ENCODE measurements at regions not wholly inside any gene's neighbourhood (a gene's known extent, or its start where the extent isn't known, plus 50 kb on each side); places are given as distances from the start of the nearest gene placed in this dataset.

- TF ChIP-seq, protein P1, sequence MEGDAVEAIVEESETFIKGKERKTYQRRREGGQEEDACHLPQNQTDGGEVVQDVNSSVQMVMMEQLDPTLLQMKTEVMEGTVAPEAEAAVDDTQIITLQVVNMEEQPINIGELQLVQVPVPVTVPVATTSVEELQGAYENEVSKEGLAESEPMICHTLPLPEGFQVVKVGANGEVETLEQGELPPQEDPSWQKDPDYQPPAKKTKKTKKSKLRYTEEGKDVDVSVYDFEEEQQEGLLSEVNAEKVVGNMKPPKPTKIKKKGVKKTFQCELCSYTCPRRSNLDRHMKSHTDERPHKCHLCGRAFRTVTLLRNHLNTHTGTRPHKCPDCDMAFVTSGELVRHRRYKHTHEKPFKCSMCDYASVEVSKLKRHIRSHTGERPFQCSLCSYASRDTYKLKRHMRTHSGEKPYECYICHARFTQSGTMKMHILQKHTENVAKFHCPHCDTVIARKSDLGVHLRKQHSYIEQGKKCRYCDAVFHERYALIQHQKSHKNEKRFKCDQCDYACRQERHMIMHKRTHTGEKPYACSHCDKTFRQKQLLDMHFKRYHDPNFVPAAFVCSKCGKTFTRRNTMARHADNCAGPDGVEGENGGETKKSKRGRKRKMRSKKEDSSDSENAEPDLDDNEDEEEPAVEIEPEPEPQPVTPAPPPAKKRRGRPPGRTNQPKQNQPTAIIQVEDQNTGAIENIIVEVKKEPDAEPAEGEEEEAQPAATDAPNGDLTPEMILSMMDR (IDR thresholded peaks at IDR 0.05; ENCODE audit: insufficient read depth, low read depth, low read length): no peak
- TF ChIP-seq EZH2 (IDR thresholded peaks at IDR 0.05; ENCODE audit: insufficient read depth, low read length): no peak
Observed at GRCh38 chr6:169093066-169093723, 160.5 kb downstream of the THBS2 start.
